AG04449 (cell line): ENCODE measurements at regions not wholly inside any gene's neighbourhood (a gene's known extent, or its start where the extent isn't known, plus 50 kb on each side); places are given as distances from the start of the nearest gene placed in this dataset.

Source experiments
- CTCF ChIA-PET: fragments of 350-600 bp; formaldehyde crosslinking; extraction: SDS; loops from one replicate; lab custom pipeline; 2021; ENCODE audit warnings: antibody characterized with exemption; lab: Yijun Ruan, JAX
- POLR2A ChIA-PET: fragments of 400-600, 350-600 bp; formaldehyde crosslinking; extraction: SDS; loops from one replicate; lab custom pipeline; 2020; ENCODE audit warnings: antibody characterized with exemption, inconsistent platforms; lab: Yijun Ruan, JAX
- DNase-seq: peaks from one replicate; pipeline ENCODE4 v3.0.0-alpha.2; 2010; ENCODE audit warnings: low read depth, low spot score
- H3K4me3 ChIP-seq: 2 replicates; pipeline ENCODE4 v1.5.1; 2011; ENCODE audit warnings: low read depth, mild to moderate bottlenecking, control low read depth, low read length
- TF ChIP-seq, protein P1 (sequence below): IDR thresholded peaks from one replicate; pipeline ENCODE4 v1.5.1; 2011; ENCODE audit warnings: mild to moderate bottlenecking, moderate library complexity, low read length, control low read depth, inconsistent platforms; ENCODE audit not compliant: insufficient read depth; ENCODE audit errors: missing control alignments

DNA sequence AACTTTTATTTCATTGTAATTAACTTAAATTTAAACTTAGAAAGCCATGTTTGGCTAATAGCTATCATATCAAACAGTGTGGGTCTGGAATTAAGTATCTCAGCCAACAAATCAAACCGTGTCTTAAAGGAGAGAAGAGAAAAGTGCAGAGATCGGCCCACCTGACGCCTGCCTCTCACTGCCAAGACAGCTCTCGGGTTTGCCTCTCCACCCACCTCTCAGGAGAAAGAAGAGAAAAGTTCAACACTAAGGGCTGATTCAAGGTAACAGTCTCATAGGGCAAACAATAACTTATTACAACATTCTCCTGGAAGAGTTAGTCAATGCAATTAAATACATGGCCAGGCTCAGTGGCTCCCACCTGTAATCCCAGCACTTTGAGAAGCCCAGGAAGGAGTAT is 64.8 kb upstream of the PRR20G start:
- POLR2A ChIA-PET: no interaction called here

DNA sequence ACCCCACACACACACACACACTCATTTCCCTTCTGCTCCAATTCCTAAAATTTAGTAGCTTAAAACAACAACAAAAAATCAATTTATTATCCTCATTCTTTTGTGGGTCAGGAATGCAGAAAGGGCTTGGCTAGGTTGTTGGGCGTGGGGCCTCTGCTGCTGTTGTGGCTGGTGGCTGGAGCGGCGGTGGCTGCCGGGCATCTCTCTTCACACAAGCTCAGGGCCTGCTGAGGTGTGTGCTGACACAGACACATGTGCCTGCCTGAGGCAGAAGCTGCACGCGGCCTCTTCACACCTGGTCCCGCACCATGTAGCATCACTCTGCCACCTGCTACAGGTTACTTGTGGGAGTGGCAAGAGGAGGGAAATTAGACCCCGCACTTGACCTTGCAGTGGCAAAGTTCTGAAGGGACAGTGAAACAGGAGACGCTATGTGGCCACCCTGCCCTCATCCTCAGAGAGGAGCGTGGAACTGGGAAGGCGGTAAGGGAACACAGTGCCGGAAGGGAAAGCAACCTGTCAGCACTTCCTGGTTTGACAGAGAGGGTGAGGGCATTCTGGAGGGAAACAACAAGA is 64.0 kb upstream of the PRR20G start:
- no peak for DNase-seq
- no peak overlapping the region for H3K4me3 ChIP-seq
- POLR2A ChIA-PET: no interaction called here
- TF ChIP-seq, protein P1, sequence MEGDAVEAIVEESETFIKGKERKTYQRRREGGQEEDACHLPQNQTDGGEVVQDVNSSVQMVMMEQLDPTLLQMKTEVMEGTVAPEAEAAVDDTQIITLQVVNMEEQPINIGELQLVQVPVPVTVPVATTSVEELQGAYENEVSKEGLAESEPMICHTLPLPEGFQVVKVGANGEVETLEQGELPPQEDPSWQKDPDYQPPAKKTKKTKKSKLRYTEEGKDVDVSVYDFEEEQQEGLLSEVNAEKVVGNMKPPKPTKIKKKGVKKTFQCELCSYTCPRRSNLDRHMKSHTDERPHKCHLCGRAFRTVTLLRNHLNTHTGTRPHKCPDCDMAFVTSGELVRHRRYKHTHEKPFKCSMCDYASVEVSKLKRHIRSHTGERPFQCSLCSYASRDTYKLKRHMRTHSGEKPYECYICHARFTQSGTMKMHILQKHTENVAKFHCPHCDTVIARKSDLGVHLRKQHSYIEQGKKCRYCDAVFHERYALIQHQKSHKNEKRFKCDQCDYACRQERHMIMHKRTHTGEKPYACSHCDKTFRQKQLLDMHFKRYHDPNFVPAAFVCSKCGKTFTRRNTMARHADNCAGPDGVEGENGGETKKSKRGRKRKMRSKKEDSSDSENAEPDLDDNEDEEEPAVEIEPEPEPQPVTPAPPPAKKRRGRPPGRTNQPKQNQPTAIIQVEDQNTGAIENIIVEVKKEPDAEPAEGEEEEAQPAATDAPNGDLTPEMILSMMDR: no peak
- CTCF ChIA-PET: no interaction called here

More for the DNA sequence above, 64.8 kb upstream of the PRR20G start:
- DNase-seq: no peak
- no peak overlapping the region for H3K4me3 ChIP-seq
- CTCF ChIA-PET: no interaction called here
- TF ChIP-seq, protein P1: no peak

DNA sequence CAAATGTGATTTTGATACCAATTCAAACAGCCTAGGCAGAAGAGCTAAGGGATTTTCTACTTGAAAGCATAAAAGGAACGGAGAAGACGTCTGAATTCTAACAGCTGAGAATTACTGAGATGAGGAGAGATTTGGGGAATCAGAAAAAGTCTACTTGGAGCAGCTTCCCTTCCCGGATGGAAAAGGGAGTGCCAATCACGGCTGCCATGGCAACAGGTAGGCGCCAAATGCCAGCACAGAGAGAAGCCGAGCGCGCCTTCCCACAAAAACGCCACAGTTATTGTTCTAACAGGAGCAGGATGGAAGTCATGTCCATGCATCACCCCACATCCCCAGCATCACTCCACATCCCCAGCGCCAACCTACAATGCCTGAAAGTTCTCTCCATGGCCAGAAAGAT is 63.5 kb upstream of the PRR20G start:
- DNase-seq: no peak
- TF ChIP-seq, protein P1: no peak
- CTCF ChIA-PET: no interaction called here
- POLR2A ChIA-PET: no interaction called here
- no peak overlapping the region for H3K4me3 ChIP-seq

DNA sequence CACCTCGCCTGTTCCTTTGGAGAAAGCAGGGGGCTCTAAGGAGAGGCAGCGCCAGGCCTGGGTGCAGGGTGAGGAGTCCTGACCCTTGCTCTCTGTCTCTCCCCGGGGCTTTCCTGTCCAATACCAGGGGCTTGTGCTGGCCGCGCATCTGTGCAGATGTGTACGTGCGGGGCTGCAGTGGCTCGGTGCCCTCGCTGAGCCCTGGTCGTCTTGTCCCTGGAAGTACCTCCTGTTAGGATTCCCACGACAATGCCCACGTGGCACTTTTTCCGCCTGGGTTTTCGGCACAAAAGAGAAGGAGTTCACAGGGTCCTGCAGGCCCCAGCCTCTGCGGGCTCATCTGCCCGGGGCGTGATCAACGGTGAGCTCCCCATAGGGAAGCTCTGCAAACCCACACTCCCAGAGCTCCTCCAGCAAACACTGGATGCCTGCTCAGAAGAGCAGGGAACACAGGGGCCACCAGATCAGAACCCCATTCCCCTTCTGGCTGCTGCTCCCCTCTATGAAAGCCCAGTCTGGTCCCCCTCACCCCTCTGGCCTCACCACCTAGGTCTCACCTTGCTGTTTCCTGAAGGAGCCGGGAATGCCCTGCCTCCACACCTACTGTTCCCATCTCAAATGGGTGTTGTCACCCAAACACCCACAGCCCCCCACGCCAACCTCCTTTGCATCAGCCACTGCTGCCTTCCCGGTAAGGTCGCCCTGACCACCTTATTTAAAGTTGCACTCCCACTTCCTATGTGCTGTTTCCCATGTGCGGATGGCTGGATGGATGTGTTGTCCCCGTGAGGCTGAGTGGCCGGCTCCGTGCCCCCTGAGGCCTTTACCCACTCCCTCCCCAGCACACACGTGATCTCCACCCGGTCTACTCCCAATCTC is 62.6 kb upstream of the PRR20G start:
- TF ChIP-seq, protein P1: no peak
- ChIA-PET CTCF (no interaction called here), POLR2A (no interaction called here)
- no peak for DNase-seq
- no peak overlapping the region for H3K4me3 ChIP-seq

DNA sequence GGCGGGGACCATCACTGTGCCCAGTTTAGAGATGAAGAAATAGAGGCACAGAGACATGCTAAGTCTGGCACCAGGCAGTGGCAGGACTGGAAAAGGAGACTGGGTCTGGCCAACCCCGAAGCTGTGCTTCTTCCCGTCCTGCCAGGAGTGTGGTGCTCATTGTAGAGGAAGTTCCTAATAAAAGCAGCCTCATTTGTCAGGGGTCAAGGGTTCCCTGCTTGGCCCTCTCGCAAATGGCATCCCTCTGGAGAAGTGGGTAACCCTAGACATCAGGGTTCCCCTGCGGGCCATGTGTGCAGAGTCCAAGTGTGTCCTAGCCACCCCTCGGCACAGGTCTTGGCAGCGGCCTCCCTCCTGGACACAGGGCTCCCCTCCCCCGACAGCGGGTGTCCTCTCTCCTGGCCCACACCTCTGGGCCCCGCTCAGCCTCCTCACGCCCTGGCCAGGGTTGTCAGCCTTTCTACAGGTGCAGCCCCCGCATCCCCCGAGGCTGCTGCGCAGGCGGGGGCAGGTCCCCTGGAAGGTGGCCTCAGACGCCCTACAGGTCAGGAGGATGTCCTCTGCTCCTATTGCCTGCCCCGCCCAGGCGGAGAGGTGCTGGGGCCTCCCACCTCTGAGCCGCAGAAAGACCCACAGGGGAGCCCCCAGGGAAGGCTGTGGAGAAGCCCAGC is 61.8 kb upstream of the PRR20G start:
- DNase-seq: no peak
- POLR2A ChIA-PET: no interaction called here
- CTCF ChIA-PET: no interaction called here
- TF ChIP-seq, protein P1: no peak
- H3K4me3 ChIP-seq: no peak overlapping the region

DNA sequence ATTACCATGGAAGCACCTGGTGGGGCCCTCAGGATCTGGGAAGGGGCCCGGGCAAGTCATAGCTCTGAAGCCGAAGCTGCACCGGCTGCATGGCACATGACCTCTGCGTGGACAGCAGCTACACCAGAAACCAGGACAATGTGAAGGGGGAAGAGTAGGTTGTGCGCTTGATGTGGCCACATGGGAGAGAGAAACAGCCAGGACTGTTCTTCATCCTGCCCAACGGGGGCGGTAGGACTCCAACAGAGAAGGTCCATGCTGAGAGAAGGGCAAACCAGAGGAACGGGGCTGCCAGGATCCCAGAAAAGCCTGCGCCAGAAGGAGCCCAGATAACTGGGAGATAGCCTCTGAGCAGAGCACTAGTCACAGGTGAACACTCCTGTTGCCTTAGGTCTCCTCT is 54.9 kb upstream of the PRR20G start:
- TF ChIP-seq, protein P1: no peak
- no peak overlapping the region for H3K4me3 ChIP-seq
- CTCF ChIA-PET: no interaction called here
- no peak for DNase-seq
- POLR2A ChIA-PET: no interaction called here
